OCI-LY1 (cell line): ENCODE measurements at regions not wholly inside any gene's neighbourhood (a gene's known extent, or its start where the extent isn't known, plus 50 kb on each side); places are given as distances from the start of the nearest gene placed in this dataset.

Source experiments
- H2AFZ ChIP-seq: fragments of 200-600 bp; sonication (generic), shearing (Covaris generic); 2 replicates; pipeline ENCODE4 v1.6.0; 2014; ENCODE audit warnings: antibody characterized with exemption, mild to moderate bottlenecking, low read length
- H3F3A ChIP-seq: fragments of 200-600 bp; sonication (generic), shearing (Covaris generic); 2 replicates; pipeline ENCODE4 v1.6.0; 2014; ENCODE audit warnings: mild to moderate bottlenecking, antibody characterized with exemption, low read length, moderate library complexity; ENCODE audit not compliant: insufficient read depth
- H3K27ac ChIP-seq: fragments of 200-600 bp; sonication (generic); 2 replicates; pipeline ENCODE4 v1.5.1; 2014; ENCODE audit warnings: low read length, mixed run types, mild to moderate bottlenecking, low read depth; ENCODE audit not compliant: poor library complexity, severe bottlenecking
- H3K27me3 ChIP-seq: fragments of 200-600 bp; sonication (generic); 2 replicates; pipeline ENCODE4 v1.6.0; 2014; ENCODE audit warnings: antibody characterized with exemption, mild to moderate bottlenecking, low read length, moderate library complexity; ENCODE audit not compliant: insufficient read depth
- H3K36me3 ChIP-seq: fragments of 200-600 bp; sonication (generic); 2 replicates; pipeline ENCODE4 v1.6.1; 2014; ENCODE audit warnings: mild to moderate bottlenecking, antibody characterized with exemption, low read length, moderate library complexity, mixed read lengths; ENCODE audit not compliant: insufficient read depth
- H3K4me1 ChIP-seq: fragments of 200-600 bp; sonication (generic); 2 replicates; pipeline ENCODE4 v1.5.1; 2014; ENCODE audit warnings: mild to moderate bottlenecking, low read length, moderate library complexity; ENCODE audit not compliant: insufficient read depth, severe bottlenecking
- H3K4me2 ChIP-seq: fragments of 200-600 bp; sonication (generic), shearing (Covaris generic); 2 replicates; pipeline ENCODE4 v1.6.1; 2014; ENCODE audit warnings: low read length
- H3K4me3 ChIP-seq: fragments of 200-600 bp; sonication (generic); 2 replicates; pipeline ENCODE4 v1.5.1; 2014; ENCODE audit warnings: low read length, low read depth, mild to moderate bottlenecking, mixed read lengths; ENCODE audit not compliant: poor library complexity, severe bottlenecking
- H3K79me2 ChIP-seq: fragments of 200-600 bp; shearing (Covaris generic); 2 replicates; pipeline ENCODE4 v1.6.1; 2016; ENCODE audit warnings: mixed run types, low read length, mixed read lengths; ENCODE audit not compliant: insufficient read depth
- H3K9ac ChIP-seq: fragments of 200-600 bp; sonication (generic), shearing (Covaris generic); 2 replicates; pipeline ENCODE4 v1.6.1; 2014; ENCODE audit warnings: mild to moderate bottlenecking, low read length, mixed read lengths
- H3K9me2 ChIP-seq: fragments of 200-600 bp; sonication (generic), shearing (Covaris generic); 2 replicates; pipeline ENCODE4 v1.6.1; 2014; ENCODE audit warnings: low read depth, mild to moderate bottlenecking, low read length, mixed read lengths
- H3K9me3 ChIP-seq: fragments of 200-600 bp; shearing (Covaris generic); 2 replicates; pipeline ENCODE4 v1.6.1; 2014; ENCODE audit warnings: low read length, mixed read lengths
- H4K20me1 ChIP-seq: fragments of 200-600 bp; sonication (generic), shearing (Covaris generic); 2 replicates; pipeline ENCODE4 v1.6.0; 2016; ENCODE audit warnings: mild to moderate bottlenecking, low read length; ENCODE audit not compliant: insufficient read depth
- EZH2 ChIP-seq: fragments of 200-600 bp; sonication (generic), shearing (Covaris generic); IDR thresholded peaks from 2 replicates; pipeline ENCODE4 v1.8.0; 2017; ENCODE audit warnings: borderline replicate concordance, mixed run types, mild to moderate bottlenecking, antibody characterized with exemption, low read length, moderate library complexity, mixed read lengths
- TF ChIP-seq, protein P1 (sequence below): fragments of 200-600 bp; sonication (generic), shearing (Covaris generic); IDR thresholded peaks from 2 replicates; pipeline ENCODE4 v1.5.1; 2017; ENCODE audit warnings: mild to moderate bottlenecking, antibody characterized with exemption, low read length, moderate library complexity, mixed read lengths

- Histone ChIP-seq H3K4me1 (no peaks in the 10 kb centered on the region), H3K4me3 (no peak overlapping the region), H3K9ac (no peak overlapping the region), H3K9me3 (no peaks in the 10 kb centered on the region), H3K36me3 (peaks cover 16% of the 10 kb centered on the region), H4K20me1 (no peaks in the 10 kb centered on the region), H3K27me3 (no peaks in the 10 kb centered on the region), H3K79me2 (no peaks in the 10 kb centered on the region), H3K27ac (no peak overlapping the region), H2AFZ (no peak overlapping the region), H3K4me2 (no peak overlapping the region), H3K9me2 (no peaks in the 10 kb centered on the region), H3F3A (no peaks in the 10 kb centered on the region)
- TF ChIP-seq, protein P1, sequence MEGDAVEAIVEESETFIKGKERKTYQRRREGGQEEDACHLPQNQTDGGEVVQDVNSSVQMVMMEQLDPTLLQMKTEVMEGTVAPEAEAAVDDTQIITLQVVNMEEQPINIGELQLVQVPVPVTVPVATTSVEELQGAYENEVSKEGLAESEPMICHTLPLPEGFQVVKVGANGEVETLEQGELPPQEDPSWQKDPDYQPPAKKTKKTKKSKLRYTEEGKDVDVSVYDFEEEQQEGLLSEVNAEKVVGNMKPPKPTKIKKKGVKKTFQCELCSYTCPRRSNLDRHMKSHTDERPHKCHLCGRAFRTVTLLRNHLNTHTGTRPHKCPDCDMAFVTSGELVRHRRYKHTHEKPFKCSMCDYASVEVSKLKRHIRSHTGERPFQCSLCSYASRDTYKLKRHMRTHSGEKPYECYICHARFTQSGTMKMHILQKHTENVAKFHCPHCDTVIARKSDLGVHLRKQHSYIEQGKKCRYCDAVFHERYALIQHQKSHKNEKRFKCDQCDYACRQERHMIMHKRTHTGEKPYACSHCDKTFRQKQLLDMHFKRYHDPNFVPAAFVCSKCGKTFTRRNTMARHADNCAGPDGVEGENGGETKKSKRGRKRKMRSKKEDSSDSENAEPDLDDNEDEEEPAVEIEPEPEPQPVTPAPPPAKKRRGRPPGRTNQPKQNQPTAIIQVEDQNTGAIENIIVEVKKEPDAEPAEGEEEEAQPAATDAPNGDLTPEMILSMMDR = no peak
- TF ChIP-seq EZH2 = no peak
Measured at GRCh38 chr22:35170716-35171697, 86.3 kb upstream of the HMGXB4 start.

DNA sequence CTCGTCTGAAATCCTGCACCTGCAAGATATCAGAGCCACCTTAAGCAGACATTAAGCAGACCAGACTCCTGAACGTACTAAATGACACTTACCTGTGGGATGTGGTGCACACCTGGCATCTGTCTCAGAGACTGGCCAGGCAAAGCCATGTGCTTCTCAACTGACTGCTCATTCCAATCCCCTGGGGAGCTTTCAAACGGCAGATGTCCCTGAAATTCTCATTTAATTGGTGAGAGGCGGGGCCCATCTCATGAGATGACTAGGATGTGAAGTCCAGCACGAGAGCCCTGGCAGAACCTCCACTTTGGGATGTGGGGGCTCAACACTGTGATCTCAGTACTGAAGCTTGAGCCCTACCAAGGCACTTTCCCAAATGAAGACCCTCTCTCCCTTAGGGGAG, 84.9 kb upstream of the HMGXB4 start:
- Histone ChIP-seq H3K36me3 (peaks cover 12% of the 10 kb centered on the region; the same call in 1 of the 2 replicates), H2AFZ (no peak overlapping the region), H3K27me3 (no peaks in the 10 kb centered on the region), H3K4me2 (no peak overlapping the region), H3F3A (no peaks in the 10 kb centered on the region), H3K79me2 (no peaks in the 10 kb centered on the region), H3K9me3 (no peaks in the 10 kb centered on the region), H3K9ac (no peak overlapping the region), H4K20me1 (no peaks in the 10 kb centered on the region), H3K27ac (no peak overlapping the region), H3K9me2 (no peaks in the 10 kb centered on the region), H3K4me3 (no peak overlapping the region), H3K4me1 (no peaks in the 10 kb centered on the region)
- TF ChIP-seq, protein P1 = no peak
- no peak for TF ChIP-seq EZH2

GRCh38 chr22:35173655-35174054, 83.6 kb upstream of the HMGXB4 start:
- Histone ChIP-seq H3K9ac (no peak overlapping the region), H3K36me3 (peaks cover 21% of the 10 kb centered on the region; the same call in 1 of the 2 replicates), H3K4me2 (no peak overlapping the region), H3K9me2 (no peaks in the 10 kb centered on the region), H3K4me1 (no peaks in the 10 kb centered on the region), H4K20me1 (no peaks in the 10 kb centered on the region), H3K79me2 (no peaks in the 10 kb centered on the region), H2AFZ (no peak overlapping the region), H3K27me3 (no peaks in the 10 kb centered on the region), H3F3A (no peaks in the 10 kb centered on the region), H3K9me3 (no peaks in the 10 kb centered on the region), H3K27ac (no peak overlapping the region), H3K4me3 (no peak overlapping the region)
- no peak for TF ChIP-seq EZH2
- TF ChIP-seq, protein P1 = no peak
